C4-2B (cell line): ENCODE measurements at regions not wholly inside any gene's neighbourhood (a gene's known extent, or its start where the extent isn't known, plus 50 kb on each side); places are given as distances from the start of the nearest gene placed in this dataset.
"Not testable (repeated sequence)": the region's sequence is repeated elsewhere in the genome, so short reads cannot be mapped to it uniquely, and the experiment has no call there.

Experiments used
- H3K27ac ChIP-seq: fragments of 450-650 bp; 2 replicates; pipeline ENCODE4 v1.5.1; 2017
- CTCF ChIP-seq: fragments of 450-650 bp; conservative IDR thresholded peaks from 2 replicates; pipeline ENCODE4 v1.5.1; 2017; ENCODE audit warnings: mild to moderate bottlenecking
- ZFX ChIP-seq: fragments of 450-650 bp; IDR thresholded peaks from 2 replicates; pipeline ENCODE4 v1.6.1; 2017

GRCh38 chr2:238614376-238614775 lies 187.6 kb downstream of the ASB1 start:
- H3K27ac ChIP-seq, result no peak overlapping the region
- TF ChIP-seq CTCF (no peak), ZFX (no peak)

GRCh38 chr2:238615187-238615586 lies 188.5 kb downstream of the ASB1 start:
- no peak overlapping the region for H3K27ac ChIP-seq
- TF ChIP-seq CTCF (no peak), ZFX (no peak)

GRCh38 chr2:238616681-238617080 lies 190.0 kb downstream of the ASB1 start:
- no peak for TF ChIP-seq CTCF
- no peak for TF ChIP-seq ZFX
- H3K27ac ChIP-seq, result no peak overlapping the region

- H3K27ac ChIP-seq, result not testable (repeated sequence)
- TF ChIP-seq CTCF, result peak; percentile 48
Measured at GRCh38 chr2:238618494-238619283, 192.0 kb downstream of the ASB1 start.

- no peak for TF ChIP-seq CTCF
- TF ChIP-seq ZFX, result no peak
- H3K27ac ChIP-seq, result no peak overlapping the region
Measured at GRCh38 chr2:238627899-238628298, 201.2 kb downstream of the ASB1 start.

- TF ChIP-seq ZFX (no peak), CTCF (no peak)
- no peak overlapping the region for H3K27ac ChIP-seq
Measured at GRCh38 chr2:238629064-238629463, 202.3 kb downstream of the ASB1 start.

- H3K27ac ChIP-seq, result no peak overlapping the region
- TF ChIP-seq ZFX, result no peak
Measured at GRCh38 chr2:238631491-238632180, 204.9 kb downstream of the ASB1 start.
